OCI-LY7 (cell line): ENCODE measurements at regions not wholly inside any gene's neighbourhood (a gene's known extent, or its start where the extent isn't known, plus 50 kb on each side); places are given as distances from the start of the nearest gene placed in this dataset.

Source experiments
- BruUV-seq: library from RNA; stranded (reverse); fragments of 400-500 nt; replicated peaks from 2 replicates; lab custom pipeline; 2021; lab: Mats Ljungman, UMichigan
- CTCF ChIA-PET: fragments of 300-600 bp; sonication (Branson Sonifier 250); formaldehyde crosslinking; loops from one replicate; lab custom pipeline; 2022; ENCODE audit warnings: antibody characterized with exemption; ENCODE audit not compliant: unreplicated experiment; lab: Charles Lee
- POLR2A ChIA-PET: fragments of 300-600 bp; sonication (Branson Sonifier 250); formaldehyde crosslinking; loops from one replicate; lab custom pipeline; 2022; ENCODE audit warnings: antibody characterized with exemption; lab: Charles Lee
- DNase-seq: peaks from one replicate; pipeline ENCODE4 v3.0.0-alpha.2; 2015; ENCODE audit warnings: low spot score
- H2AFZ ChIP-seq: fragments of 200-600 bp; sonication (generic), shearing (Covaris generic); 2 replicates; pipeline ENCODE4 v1.6.1; 2014; ENCODE audit warnings: mild to moderate bottlenecking, antibody characterized with exemption, low read length, moderate library complexity
- H3K27ac ChIP-seq: fragments of 200-600 bp; sonication (generic); 2 replicates; pipeline ENCODE4 v1.5.1; 2014; ENCODE audit warnings: mixed run types, low read depth, mild to moderate bottlenecking, moderate library complexity, low read length, inconsistent platforms; ENCODE audit not compliant: poor library complexity, severe bottlenecking
- H3K36me3 ChIP-seq: fragments of 200-600 bp; sonication (generic); 2 replicates; pipeline ENCODE4 v1.6.1; 2014; ENCODE audit warnings: mild to moderate bottlenecking, antibody characterized with exemption, low read length, moderate library complexity, mixed read lengths; ENCODE audit not compliant: insufficient read depth
- H3K4me1 ChIP-seq: fragments of 200-600 bp; sonication (generic); 2 replicates; pipeline ENCODE4 v1.5.1; 2014; ENCODE audit warnings: mild to moderate bottlenecking, low read length; ENCODE audit not compliant: insufficient read depth, poor library complexity, severe bottlenecking
- H3K4me2 ChIP-seq: fragments of 200-600 bp; sonication (generic); 2 replicates; pipeline ENCODE4 v1.6.1; 2014; ENCODE audit warnings: mild to moderate bottlenecking, low read length
- H3K4me3 ChIP-seq: fragments of 200-600 bp; sonication (generic); 2 replicates; pipeline ENCODE4 v1.5.1; 2014; ENCODE audit warnings: mild to moderate bottlenecking, low read depth, low read length; ENCODE audit not compliant: poor library complexity, severe bottlenecking
- H3K79me2 ChIP-seq: fragments of 200-600 bp; sonication (generic); 2 replicates; pipeline ENCODE4 v1.6.1; 2016; ENCODE audit warnings: low read depth, mild to moderate bottlenecking, low read length, moderate library complexity, mixed read lengths; ENCODE audit not compliant: insufficient read depth
- H3K9me2 ChIP-seq: fragments of 200-600 bp; sonication (generic); 2 replicates; pipeline ENCODE4 v1.6.1; 2016; ENCODE audit warnings: mild to moderate bottlenecking, low read length, mixed read lengths; ENCODE audit not compliant: insufficient read depth
- H3K9me3 ChIP-seq: fragments of 200-600 bp; sonication (generic); 2 replicates; pipeline ENCODE4 v1.6.1; 2014; ENCODE audit warnings: mild to moderate bottlenecking, mixed run types, low read length, mixed read lengths
- H4K20me1 ChIP-seq: fragments of 200-600 bp; sonication (generic); 2 replicates; pipeline ENCODE4 v1.6.1; 2014; ENCODE audit warnings: mild to moderate bottlenecking, antibody characterized with exemption, low read length, moderate library complexity, mixed read lengths; ENCODE audit not compliant: insufficient read depth
- EZH2phosphoT487 ChIP-seq: fragments of 200-600 bp; sonication (generic); IDR thresholded peaks from 2 replicates; pipeline ENCODE4 v1.6.1; 2018; ENCODE audit warnings: low read depth, borderline replicate concordance, mild to moderate bottlenecking, mixed run types, antibody characterized with exemption, low read length, moderate library complexity, mixed read lengths
- intact Hi-C: fragments of 100-400 bp; cut with micrococcal nuclease; formaldehyde crosslinking; loops from one replicate; pipeline ENCODE4 v1.10.0; 2022; ENCODE audit not compliant: unreplicated experiment
- TF ChIP-seq, protein P1 (sequence below): fragments of 200-600 bp; sonication (generic); conservative IDR thresholded peaks from 2 replicates; pipeline ENCODE4 v1.5.1; 2014; ENCODE audit warnings: mild to moderate bottlenecking, antibody characterized with exemption, low read length, moderate library complexity, mixed read lengths

DNA sequence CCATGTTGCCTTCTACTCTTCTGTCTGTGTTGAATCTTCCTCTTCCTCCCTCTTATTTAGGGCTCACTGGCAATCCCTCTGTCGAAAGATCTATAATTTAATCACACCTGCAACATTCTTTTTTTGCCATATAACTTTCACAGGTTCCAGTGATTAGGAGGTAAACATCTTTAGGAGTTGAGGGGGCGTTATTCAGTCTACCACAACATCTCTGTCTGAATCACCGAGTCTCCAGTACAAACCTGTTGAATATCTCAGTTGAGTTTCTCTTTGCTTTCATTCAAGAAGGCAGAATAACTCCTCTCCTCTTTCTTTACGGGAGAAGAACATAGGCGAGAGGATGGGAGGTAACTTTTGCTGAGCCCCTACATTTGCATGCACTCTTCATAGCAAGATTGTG lies 101.9 kb upstream of the CDC42BPA start:
- H3K9me2 ChIP-seq = no peaks in the 10 kb centered on the region
- H3K4me1 ChIP-seq = no peaks in the 10 kb centered on the region
- TF ChIP-seq, protein P1, sequence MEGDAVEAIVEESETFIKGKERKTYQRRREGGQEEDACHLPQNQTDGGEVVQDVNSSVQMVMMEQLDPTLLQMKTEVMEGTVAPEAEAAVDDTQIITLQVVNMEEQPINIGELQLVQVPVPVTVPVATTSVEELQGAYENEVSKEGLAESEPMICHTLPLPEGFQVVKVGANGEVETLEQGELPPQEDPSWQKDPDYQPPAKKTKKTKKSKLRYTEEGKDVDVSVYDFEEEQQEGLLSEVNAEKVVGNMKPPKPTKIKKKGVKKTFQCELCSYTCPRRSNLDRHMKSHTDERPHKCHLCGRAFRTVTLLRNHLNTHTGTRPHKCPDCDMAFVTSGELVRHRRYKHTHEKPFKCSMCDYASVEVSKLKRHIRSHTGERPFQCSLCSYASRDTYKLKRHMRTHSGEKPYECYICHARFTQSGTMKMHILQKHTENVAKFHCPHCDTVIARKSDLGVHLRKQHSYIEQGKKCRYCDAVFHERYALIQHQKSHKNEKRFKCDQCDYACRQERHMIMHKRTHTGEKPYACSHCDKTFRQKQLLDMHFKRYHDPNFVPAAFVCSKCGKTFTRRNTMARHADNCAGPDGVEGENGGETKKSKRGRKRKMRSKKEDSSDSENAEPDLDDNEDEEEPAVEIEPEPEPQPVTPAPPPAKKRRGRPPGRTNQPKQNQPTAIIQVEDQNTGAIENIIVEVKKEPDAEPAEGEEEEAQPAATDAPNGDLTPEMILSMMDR = no peak
- no peak for TF ChIP-seq EZH2phosphoT487
- H3K4me2 ChIP-seq = no peak overlapping the region
- ChIA-PET CTCF (no interaction called here), POLR2A (no interaction called here)
- no peak overlapping the region for H3K27ac ChIP-seq
- no peaks in the 10 kb centered on the region for H4K20me1 ChIP-seq
- no peak for DNase-seq
- H3K79me2 ChIP-seq = no peaks in the 10 kb centered on the region
- no TSS peak for BruUV-seq
- H3K36me3 ChIP-seq = no peaks in the 10 kb centered on the region
- no peak overlapping the region for H2AFZ ChIP-seq
- intact Hi-C loops = no loop called here
- no peak overlapping the region for H3K4me3 ChIP-seq
- no peaks in the 10 kb centered on the region for H3K9me3 ChIP-seq

DNA sequence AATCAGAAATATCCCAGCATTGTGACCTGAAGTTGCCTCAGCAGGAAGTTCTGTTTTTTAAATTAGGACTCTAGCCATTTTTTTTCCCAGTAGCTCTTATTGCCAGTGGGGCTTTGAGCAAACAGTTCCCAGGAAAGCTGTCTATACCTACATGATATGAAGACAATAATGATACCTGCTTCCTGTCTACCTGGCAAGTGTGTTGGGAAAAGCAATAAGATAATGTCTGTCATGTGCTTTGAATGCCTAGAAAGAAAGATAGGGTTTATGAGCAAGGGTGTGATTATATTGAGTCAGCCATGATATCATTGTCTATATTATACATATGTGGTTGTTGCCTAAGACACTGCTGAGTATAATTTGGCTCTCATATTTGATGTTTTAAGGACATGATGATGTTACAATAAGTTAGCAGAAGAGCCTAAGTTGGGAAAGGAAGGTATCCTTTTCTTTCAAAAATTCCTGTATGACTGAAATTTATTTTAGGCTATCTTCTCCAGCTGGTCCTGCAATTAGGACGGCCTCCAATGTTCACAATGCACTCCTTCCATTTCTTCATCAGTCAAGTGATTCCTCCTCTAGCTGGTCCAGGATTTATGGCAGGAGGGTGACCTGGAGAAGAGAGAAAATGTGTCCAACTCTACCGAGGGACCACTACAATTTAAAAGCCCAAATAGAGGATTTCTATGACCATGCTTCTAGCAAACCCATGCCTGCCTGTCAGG lies 99.6 kb upstream of the CDC42BPA start:
- Histone ChIP-seq H3K4me1 (no peaks in the 10 kb centered on the region), H3K79me2 (no peaks in the 10 kb centered on the region), H3K4me3 (no peak overlapping the region), H3K9me3 (no peaks in the 10 kb centered on the region), H3K36me3 (no peaks in the 10 kb centered on the region), H3K27ac (no peak overlapping the region), H4K20me1 (no peaks in the 10 kb centered on the region), H3K9me2 (no peaks in the 10 kb centered on the region), H3K4me2 (no peak overlapping the region), H2AFZ (no peak overlapping the region)
- no TSS peak for BruUV-seq
- no peak for TF ChIP-seq EZH2phosphoT487
- TF ChIP-seq, protein P1 = no peak
- POLR2A ChIA-PET = no interaction called here
- CTCF ChIA-PET = no interaction called here
- intact Hi-C loops = no loop called here
- no peak for DNase-seq

DNA sequence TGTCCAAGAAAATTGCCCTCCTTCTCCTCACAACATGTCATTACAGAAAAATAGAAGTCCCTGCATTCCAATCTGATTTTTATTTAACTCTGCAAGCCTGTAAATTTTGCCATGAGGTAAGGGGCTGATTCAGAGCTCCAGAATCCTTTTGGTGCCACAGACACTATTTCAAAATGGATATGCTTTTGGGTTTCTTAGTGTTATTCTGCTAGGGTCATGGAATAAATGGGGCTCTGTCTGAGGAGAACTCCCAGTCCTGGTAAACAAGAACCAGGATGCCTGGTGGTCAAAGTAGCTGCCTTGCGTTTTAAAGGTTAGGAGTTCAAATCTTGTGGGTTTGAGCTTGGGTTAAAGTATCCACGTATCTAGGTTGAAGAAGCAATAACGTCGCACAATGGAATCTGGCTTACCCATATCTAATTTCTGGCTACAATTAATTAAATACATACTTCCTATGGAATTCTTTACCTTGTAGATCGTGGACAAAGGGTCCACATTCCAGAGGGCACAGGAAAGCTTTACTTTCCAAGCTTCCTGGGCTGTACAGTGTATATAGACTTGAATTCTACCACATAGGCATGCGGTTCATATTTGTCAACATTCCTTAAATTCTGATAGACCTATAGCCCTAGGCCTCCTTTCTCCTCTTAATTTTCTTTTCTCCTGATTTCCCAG lies 98.0 kb upstream of the CDC42BPA start:
- ChIA-PET CTCF (no interaction called here), POLR2A (no interaction called here)
- Histone ChIP-seq H3K4me3 (no peak overlapping the region), H4K20me1 (no peaks in the 10 kb centered on the region), H3K27ac (no peak overlapping the region), H3K9me2 (no peaks in the 10 kb centered on the region), H3K4me1 (no peaks in the 10 kb centered on the region), H3K9me3 (no peaks in the 10 kb centered on the region), H2AFZ (no peak overlapping the region), H3K4me2 (no peak overlapping the region), H3K36me3 (no peaks in the 10 kb centered on the region), H3K79me2 (no peaks in the 10 kb centered on the region)
- TF ChIP-seq EZH2phosphoT487 = no peak
- TF ChIP-seq, protein P1 = no peak
- no TSS peak for BruUV-seq
- intact Hi-C loops = no loop called here
- DNase-seq = no peak
